AG20443 (cell line): ENCODE measurements at regions not wholly inside any gene's neighbourhood (a gene's known extent, or its start where the extent isn't known, plus 50 kb on each side); places are given as distances from the start of the nearest gene placed in this dataset.
"Not testable (repeated sequence)": the region's sequence is repeated elsewhere in the genome, so short reads cannot be mapped to it uniquely, and the experiment has no call there.

Experiments
- DNase-seq: peaks from one replicate; pipeline ENCODE4 v3.0.0; 2012; ENCODE audit warnings: low spot score, mixed read lengths

GRCh38 chr7:113301983-113302382 lies 183.6 kb upstream of the SMIM30 start:
- DNase-seq, result no peak

- no peak for DNase-seq
These were observed 182.8 kb upstream of the SMIM30 start for GRCh38 chr7:113301141-113301540.

- no peak for DNase-seq
These were observed 181.4 kb upstream of the SMIM30 start for GRCh38 chr7:113299748-113300147.

- DNase-seq, result no peak
These were observed 180.1 kb upstream of the SMIM30 start for GRCh38 chr7:113298501-113298900.

GRCh38 chr7:113294750-113295149 lies 176.4 kb upstream of the SMIM30 start:
- no peak for DNase-seq

GRCh38 chr7:113292105-113292504 lies 173.8 kb upstream of the SMIM30 start:
- DNase-seq, result no peak

GRCh38 chr7:113291058-113291457 lies 172.7 kb upstream of the SMIM30 start:
- no peak for DNase-seq

GRCh38 chr7:113289140-113289740 lies 170.9 kb upstream of the SMIM30 start:
- DNase-seq, result peak; percentile 59

- DNase-seq, result no peak
These were observed 167.1 kb upstream of the SMIM30 start for GRCh38 chr7:113285411-113285810.

GRCh38 chr7:113283861-113284260 lies 165.5 kb upstream of the SMIM30 start:
- DNase-seq, result peak; percentile 34

GRCh38 chr7:113282875-113283274 lies 164.5 kb upstream of the SMIM30 start:
- no peak for DNase-seq

- no peak for DNase-seq
These were observed 162.9 kb upstream of the SMIM30 start for GRCh38 chr7:113281223-113281622.

- DNase-seq, result no peak
These were observed 160.9 kb upstream of the SMIM30 start for GRCh38 chr7:113279256-113279655.

- DNase-seq, result no peak
These were observed 152.4 kb upstream of the SMIM30 start for GRCh38 chr7:113270790-113271189.

- DNase-seq, result not testable (repeated sequence)
These were observed 151.2 kb upstream of the SMIM30 start for GRCh38 chr7:113269592-113269991.

- no peak for DNase-seq
These were observed 150.4 kb upstream of the SMIM30 start for GRCh38 chr7:113268757-113269156.

GRCh38 chr7:113267885-113268284 lies 149.5 kb upstream of the SMIM30 start:
- DNase-seq, result no peak

- DNase-seq, result peak; percentile 21
These were observed 148.9 kb upstream of the SMIM30 start for GRCh38 chr7:113267271-113267670.

- DNase-seq, result no peak
These were observed 145.4 kb upstream of the SMIM30 start for GRCh38 chr7:113263749-113264148.

GRCh38 chr7:113263215-113263742 lies 144.9 kb upstream of the SMIM30 start:
- DNase-seq, result not testable (repeated sequence)

- no peak for DNase-seq
These were observed 138.7 kb upstream of the SMIM30 start for GRCh38 chr7:113256883-113257531.

GRCh38 chr7:113247198-113247597 lies 128.8 kb upstream of the SMIM30 start:
- DNase-seq, result no peak

- DNase-seq, result no peak
These were observed 128.4 kb upstream of the SMIM30 start for GRCh38 chr7:113246738-113247137.

GRCh38 chr7:113232885-113233284 lies 114.5 kb upstream of the SMIM30 start:
- no peak for DNase-seq
